Keratinocyte (primary cell): ENCODE measurements at regions not wholly inside any gene's neighbourhood (a gene's known extent, or its start where the extent isn't known, plus 50 kb on each side); places are given as distances from the start of the nearest gene placed in this dataset.

Experiments
- DNase-seq: peaks from one replicate; pipeline ENCODE4 v3.0.0-alpha.2; 2011; ENCODE audit warnings: low read depth, missing footprints, low spot score
- FAIRE-seq: peaks from 2 replicates; lab custom pipeline; 2011; peaks lifted over from hg19 to GRCh38; lab: Jason Lieb, UNC
- H2AFZ ChIP-seq: 2 replicates; pipeline ENCODE4 v1.6.0; 2012; ENCODE audit warnings: low read length, control low read depth, inconsistent platforms; ENCODE audit not compliant: control insufficient read depth
- H3K27ac ChIP-seq: 2 replicates; pipeline ENCODE4 v1.5.1; 2011; ENCODE audit warnings: low read length; ENCODE audit not compliant: control insufficient read depth, insufficient read depth
- H3K27me3 ChIP-seq: 3 replicates; pipeline ENCODE4 v1.6.0; 2011; ENCODE audit warnings: low read length; ENCODE audit not compliant: control insufficient read depth, insufficient read depth; ENCODE audit errors: extremely low read depth
- H3K36me3 ChIP-seq, 2 experiments: 2 replicates in 1 of 2; 3 replicates in 1 of 2; pipeline ENCODE4 v1.5.1; 2011; ENCODE audit warnings: low read length in 2 of 2, mild to moderate bottlenecking in 1 of 2; ENCODE audit not compliant: control insufficient read depth in 2 of 2, insufficient read depth in 2 of 2; ENCODE audit errors: extremely low read depth in 1 of 2
- H3K4me1 ChIP-seq: 3 replicates; pipeline ENCODE4 v1.5.1; 2011; ENCODE audit warnings: low read length; ENCODE audit not compliant: control insufficient read depth, insufficient read depth; ENCODE audit errors: extremely low read depth
- H3K4me2 ChIP-seq: 3 replicates; pipeline ENCODE4 v1.6.0; 2011; ENCODE audit warnings: low read depth, low read length; ENCODE audit not compliant: control insufficient read depth, insufficient read depth; ENCODE audit errors: extremely low read depth
- H3K4me3 ChIP-seq, 3 experiments: fragments of 200-600 bp in 1 of 3; sonication (generic) in 1 of 3; 2 replicates in 2 of 3; 3 replicates in 1 of 3; pipeline ENCODE4 v1.5.1; 2011 to 2016; ENCODE audit warnings: low read length in 3 of 3, mild to moderate bottlenecking in 3 of 3, control low read depth in 2 of 3, inconsistent platforms in 1 of 3, low read depth in 1 of 3, mixed read lengths in 1 of 3, mixed run types in 1 of 3, moderate library complexity in 1 of 3; ENCODE audit not compliant: control insufficient read depth in 2 of 3, insufficient read depth in 2 of 3; ENCODE audit errors: extremely low read depth in 1 of 3
- H3K79me2 ChIP-seq: 2 replicates; pipeline ENCODE4 v1.6.0; 2012; ENCODE audit warnings: low read length; ENCODE audit not compliant: control insufficient read depth, insufficient read depth
- H3K9ac ChIP-seq: 3 replicates; pipeline ENCODE4 v1.6.0; 2011; ENCODE audit warnings: low read length; ENCODE audit not compliant: control insufficient read depth, insufficient read depth; ENCODE audit errors: extremely low read depth
- H3K9me1 ChIP-seq: 3 replicates; pipeline ENCODE4 v1.6.0; 2011; ENCODE audit warnings: low read length; ENCODE audit not compliant: control insufficient read depth, insufficient read depth; ENCODE audit errors: extremely low read depth
- H3K9me3 ChIP-seq: 2 replicates; pipeline ENCODE4 v1.5.1; 2012; ENCODE audit warnings: low read depth, low read length; ENCODE audit not compliant: control insufficient read depth
- H4K20me1 ChIP-seq: 3 replicates; pipeline ENCODE4 v1.6.0; 2011; ENCODE audit warnings: low read length; ENCODE audit not compliant: control insufficient read depth, insufficient read depth; ENCODE audit errors: extremely low read depth
- EZH2 ChIP-seq: IDR thresholded peaks from one replicate; pipeline ENCODE4 v1.6.1; 2012; ENCODE audit warnings: inconsistent platforms, mild to moderate bottlenecking, low read length, moderate library complexity
- dilution Hi-C: fragments of 300-500 bp; cut with MboI; formaldehyde crosslinking; loops from one replicate; pipeline ENCODE4 v1.7.0; 2020; ENCODE audit warnings: low sequenced_read_pairs; ENCODE audit not compliant: extremely low pct_ligation_motif_present
- TF ChIP-seq, protein P1 (sequence below), 3 experiments: IDR thresholded peaks in 1 of 3; conservative IDR thresholded peaks in 1 of 3; optimal IDR thresholded peaks in 1 of 3; 2 replicates in 2 of 3; 3 replicates in 1 of 3; pipeline versions ENCODE3 to v1.5.1; 2011; ENCODE audit warnings: low read length in 3 of 3, mild to moderate bottlenecking in 3 of 3, moderate library complexity in 2 of 3, control low read depth in 1 of 3, inconsistent platforms in 1 of 3; ENCODE audit not compliant: insufficient read depth in 2 of 3; ENCODE audit errors: extremely low read depth in 1 of 3

GRCh38 chr16:60655514-60656153 is 1380.6 kb downstream of the CDH8 start:
- dilution Hi-C loops = no loop called here
- TF ChIP-seq EZH2 = no peak
- TF ChIP-seq, protein P1, sequence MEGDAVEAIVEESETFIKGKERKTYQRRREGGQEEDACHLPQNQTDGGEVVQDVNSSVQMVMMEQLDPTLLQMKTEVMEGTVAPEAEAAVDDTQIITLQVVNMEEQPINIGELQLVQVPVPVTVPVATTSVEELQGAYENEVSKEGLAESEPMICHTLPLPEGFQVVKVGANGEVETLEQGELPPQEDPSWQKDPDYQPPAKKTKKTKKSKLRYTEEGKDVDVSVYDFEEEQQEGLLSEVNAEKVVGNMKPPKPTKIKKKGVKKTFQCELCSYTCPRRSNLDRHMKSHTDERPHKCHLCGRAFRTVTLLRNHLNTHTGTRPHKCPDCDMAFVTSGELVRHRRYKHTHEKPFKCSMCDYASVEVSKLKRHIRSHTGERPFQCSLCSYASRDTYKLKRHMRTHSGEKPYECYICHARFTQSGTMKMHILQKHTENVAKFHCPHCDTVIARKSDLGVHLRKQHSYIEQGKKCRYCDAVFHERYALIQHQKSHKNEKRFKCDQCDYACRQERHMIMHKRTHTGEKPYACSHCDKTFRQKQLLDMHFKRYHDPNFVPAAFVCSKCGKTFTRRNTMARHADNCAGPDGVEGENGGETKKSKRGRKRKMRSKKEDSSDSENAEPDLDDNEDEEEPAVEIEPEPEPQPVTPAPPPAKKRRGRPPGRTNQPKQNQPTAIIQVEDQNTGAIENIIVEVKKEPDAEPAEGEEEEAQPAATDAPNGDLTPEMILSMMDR (optimal IDR thresholded peaks at IDR 0.05 in 1 of 3, IDR thresholded peaks at IDR 0.05 in 1 of 3, conservative IDR thresholded peaks at IDR 0.05 in 1 of 3; ENCODE audit: extremely low read depth in 1 of 3, insufficient read depth in 2 of 3, low read length in 3 of 3) = no peak
- Histone ChIP-seq H3K4me2 (peak overlapping the region; percentile 44), H3K9me1 (no peaks in the 10 kb centered on the region), H3K79me2 (no peaks in the 10 kb centered on the region), H3K9me3 (no peaks in the 10 kb centered on the region), H3K9ac (no peak overlapping the region), H3K36me3 (no peaks in the 10 kb centered on the region), H3K27me3 (no peaks in the 10 kb centered on the region), H3K27ac (no peak overlapping the region), H3K4me3 (no peak overlapping the region), H4K20me1 (no peaks in the 10 kb centered on the region), H3K4me1 (peaks cover 3% of the 10 kb centered on the region), H2AFZ (peak overlapping the region; percentile 67)
- DNase-seq (no peak), FAIRE-seq (peak; percentile 39)

DNA sequence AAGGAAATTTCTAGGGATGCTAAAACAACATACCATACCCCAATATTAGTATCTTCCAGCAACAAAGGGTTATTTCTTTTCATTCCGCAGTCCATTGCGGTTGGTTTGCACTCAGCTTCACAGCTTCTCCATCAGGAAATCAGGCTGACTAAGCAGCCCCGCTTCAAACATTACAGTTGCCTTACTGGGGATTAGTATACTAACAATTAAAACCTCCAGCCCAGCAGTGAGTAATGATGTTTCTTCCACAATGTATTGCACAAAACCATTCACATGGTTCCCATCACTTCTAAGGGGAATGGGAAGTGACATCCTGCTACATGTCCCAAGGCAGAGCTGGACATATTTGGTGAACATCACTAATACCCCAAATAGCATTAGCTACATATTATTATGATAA is 1384.9 kb downstream of the CDH8 start:
- TF ChIP-seq EZH2 = no peak
- TF ChIP-seq, protein P1 (optimal IDR thresholded peaks at IDR 0.05 in 1 of 3, IDR thresholded peaks at IDR 0.05 in 1 of 3, conservative IDR thresholded peaks at IDR 0.05 in 1 of 3; ENCODE audit: extremely low read depth in 1 of 3, insufficient read depth in 2 of 3, low read length in 3 of 3) = no peak
- Histone ChIP-seq H3K27ac (no peak overlapping the region), H3K27me3 (no peaks in the 10 kb centered on the region), H3K79me2 (no peaks in the 10 kb centered on the region), H3K4me2 (no peak overlapping the region), H3K9me3 (peaks cover 2% of the 10 kb centered on the region), H3K4me1 (peaks cover 17% of the 10 kb centered on the region), H2AFZ (no peak overlapping the region), H3K4me3 (no peak overlapping the region), H3K9me1 (no peaks in the 10 kb centered on the region), H4K20me1 (no peaks in the 10 kb centered on the region), H3K36me3 (no peaks in the 10 kb centered on the region), H3K9ac (no peak overlapping the region)
- no peak for DNase-seq
- FAIRE-seq = no peak
- dilution Hi-C loops = no loop called here
